HG02642 (cell line): ENCODE measurements at regions not wholly inside any gene's neighbourhood (a gene's known extent, or its start where the extent isn't known, plus 50 kb on each side); places are given as distances from the start of the nearest gene placed in this dataset.

Experiments
- ATAC-seq: cut with Tn5 transposase; IDR thresholded peaks from one replicate; pipeline ENCODE4 v1.9.1; 2021; ENCODE audit warnings: mild to moderate bottlenecking; ENCODE audit not compliant: unreplicated experiment, poor library complexity

- no peak for ATAC-seq
Measured at GRCh38 chr1:50358962-50359361, 64.3 kb downstream of the DMRTA2 start.

GRCh38 chr1:50357186-50357585 is 66.1 kb downstream of the DMRTA2 start:
- no peak for ATAC-seq

GRCh38 chr1:50354813-50355212 is 68.4 kb downstream of the DMRTA2 start:
- no peak for ATAC-seq

- ATAC-seq, result no peak
Measured at GRCh38 chr1:50352428-50352827, 70.8 kb downstream of the DMRTA2 start.

- ATAC-seq, result no peak
Measured at GRCh38 chr1:50350868-50351267, 72.4 kb downstream of the DMRTA2 start.

GRCh38 chr1:50350421-50350820 is 72.8 kb downstream of the DMRTA2 start:
- ATAC-seq, result no peak

- no peak for ATAC-seq
Measured at GRCh38 chr1:50349242-50349565, 74.0 kb downstream of the DMRTA2 start.

GRCh38 chr1:50348449-50349241 is 74.6 kb downstream of the DMRTA2 start:
- ATAC-seq, result no peak

- ATAC-seq, result no peak
Measured at GRCh38 chr1:50347933-50348332, 75.3 kb downstream of the DMRTA2 start.

GRCh38 chr1:50346621-50347020 is 76.6 kb downstream of the DMRTA2 start:
- ATAC-seq, result no peak

GRCh38 chr1:50343323-50343722 is 79.9 kb downstream of the DMRTA2 start:
- ATAC-seq, result no peak

- ATAC-seq, result no peak
Measured at GRCh38 chr1:50342525-50342924, 80.7 kb downstream of the DMRTA2 start.

GRCh38 chr1:50335036-50335435 is 88.2 kb downstream of the DMRTA2 start:
- no peak for ATAC-seq

- ATAC-seq, result peak; percentile 76
Measured at GRCh38 chr1:50333595-50333974, 89.7 kb downstream of the DMRTA2 start.

GRCh38 chr1:50332941-50333594 is 90.2 kb downstream of the DMRTA2 start:
- peak; percentile 75 for ATAC-seq

- no peak for ATAC-seq
Measured at GRCh38 chr1:50329332-50329932, 93.8 kb downstream of the DMRTA2 start.

GRCh38 chr1:50328552-50328951 is 94.7 kb downstream of the DMRTA2 start:
- no peak for ATAC-seq

GRCh38 chr1:50326026-50326425 is 97.2 kb downstream of the DMRTA2 start:
- no peak for ATAC-seq

- ATAC-seq, result no peak
Measured at GRCh38 chr1:50322579-50322978, 100.7 kb downstream of the DMRTA2 start.

- no peak for ATAC-seq
Measured at GRCh38 chr1:50318428-50318827, 104.8 kb downstream of the DMRTA2 start.

- no peak for ATAC-seq
Measured at GRCh38 chr1:50308878-50309277, 114.4 kb downstream of the DMRTA2 start.

- ATAC-seq, result no peak
Measured at GRCh38 chr1:50305808-50306207, 117.4 kb downstream of the DMRTA2 start.
